NCI-H1092 treated with DMSO at 0.1 percent for 48 hours (cell line): ENCODE measurements at regions not wholly inside any gene's neighbourhood (a gene's known extent, or its start where the extent isn't known, plus 50 kb on each side); places are given as distances from the start of the nearest gene placed in this dataset.

Source experiments
- DNase-seq: peaks from one replicate; lab custom pipeline; 2025; lab: John Stamatoyannopoulos, UW

DNA sequence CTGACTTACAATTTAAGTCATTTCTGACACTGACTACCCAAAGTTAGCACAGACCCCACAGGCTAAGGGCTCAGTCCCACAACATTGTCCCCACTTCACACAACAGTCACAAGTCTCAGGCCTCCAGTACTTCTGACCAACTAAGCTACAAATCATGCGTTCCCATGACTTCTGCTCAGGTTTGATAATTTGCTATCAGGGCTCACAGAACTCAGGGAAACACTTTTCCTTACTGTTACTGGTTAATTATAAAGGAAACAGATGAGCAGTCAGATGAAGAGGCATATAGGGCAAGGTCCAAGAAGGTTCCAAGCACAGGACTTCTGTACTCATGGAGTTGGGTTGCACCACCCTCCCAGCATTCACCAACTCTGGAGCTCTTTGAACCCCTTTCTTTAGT is 151.2 kb upstream of the TNR start:
- DNase-seq, result no peak

DNA sequence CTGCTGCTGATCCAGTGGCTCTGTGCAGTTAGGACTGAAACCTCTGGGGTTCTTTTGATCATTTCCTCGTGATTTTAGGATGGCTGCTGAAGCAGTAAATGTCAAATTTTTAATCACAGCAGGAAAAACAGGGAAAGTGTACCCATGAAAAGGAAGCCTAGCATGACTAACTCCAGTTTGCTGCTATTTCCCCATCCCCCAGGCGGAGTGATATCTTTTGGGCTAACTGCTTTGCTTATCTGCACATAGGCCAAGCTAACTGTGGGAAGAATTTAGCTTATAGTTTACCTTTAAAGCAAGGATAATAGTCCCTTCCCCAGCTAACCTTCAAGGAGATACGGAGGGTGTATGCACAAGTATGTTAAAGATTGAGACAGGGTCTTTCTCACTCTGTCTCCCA is 149.8 kb upstream of the TNR start:
- no peak for DNase-seq

DNA sequence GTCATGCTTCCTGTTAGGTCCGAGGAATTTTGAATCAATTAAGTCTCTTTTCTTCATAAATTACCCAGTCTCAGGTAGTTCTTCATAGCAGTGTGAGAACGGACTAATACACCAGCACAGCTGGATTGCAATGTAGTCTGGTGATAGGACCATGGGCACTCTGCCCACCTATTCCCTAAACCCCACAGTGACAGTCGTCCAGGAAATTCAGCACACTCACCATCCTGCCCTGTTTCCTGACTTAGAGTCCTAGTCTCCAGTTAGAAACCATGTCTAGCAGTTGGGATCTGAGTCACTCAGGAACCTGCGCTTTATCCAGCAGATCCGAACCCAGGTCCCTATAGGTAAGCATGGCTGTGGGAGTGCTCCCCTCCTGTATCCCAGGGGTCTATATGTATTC is 149.3 kb upstream of the TNR start:
- DNase-seq, result no peak

DNA sequence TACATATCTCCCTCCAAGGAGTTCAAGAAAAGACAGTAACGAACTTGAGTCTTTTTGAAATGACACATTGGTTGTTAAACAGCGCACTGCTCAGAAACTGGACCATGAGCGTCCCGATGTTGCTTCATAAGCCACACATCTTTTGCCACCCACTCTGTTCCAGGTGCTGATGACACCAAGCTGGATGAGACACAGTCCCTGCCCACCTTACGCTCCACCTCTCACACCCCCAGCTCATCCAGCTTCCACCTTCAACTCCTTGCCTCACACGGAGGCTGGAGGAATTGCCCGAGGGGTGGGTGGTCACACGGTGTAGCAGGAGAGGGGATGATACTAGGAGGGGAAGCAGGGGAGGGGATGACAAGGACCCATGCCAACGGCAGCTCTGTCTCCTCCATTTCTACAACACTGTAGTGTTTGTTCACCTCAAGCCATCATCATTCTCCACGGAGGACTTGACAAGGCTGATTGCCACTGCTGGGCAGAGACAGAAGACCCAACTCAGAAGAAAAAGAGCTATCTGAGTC is 148.5 kb upstream of the TNR start:
- no peak for DNase-seq

DNA sequence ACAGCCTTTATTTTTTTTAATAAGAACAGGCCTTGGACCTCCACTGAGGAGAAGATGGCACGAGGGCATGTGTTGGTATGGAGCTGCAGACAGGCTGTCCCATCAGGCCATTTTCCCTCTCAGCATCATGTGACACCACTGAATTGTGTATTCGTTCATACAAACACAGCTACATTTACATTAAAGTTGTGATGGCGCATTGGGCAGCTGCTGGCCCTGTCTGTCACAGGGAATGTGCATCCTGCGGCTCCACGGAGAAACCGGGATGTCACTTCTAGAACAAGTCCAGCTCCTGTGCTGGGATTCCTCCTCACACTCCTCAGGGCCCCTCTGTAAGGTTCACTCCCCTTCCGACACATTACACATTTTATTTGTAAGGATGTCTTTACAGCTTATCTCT is 147.6 kb upstream of the TNR start:
- no peak for DNase-seq

DNA sequence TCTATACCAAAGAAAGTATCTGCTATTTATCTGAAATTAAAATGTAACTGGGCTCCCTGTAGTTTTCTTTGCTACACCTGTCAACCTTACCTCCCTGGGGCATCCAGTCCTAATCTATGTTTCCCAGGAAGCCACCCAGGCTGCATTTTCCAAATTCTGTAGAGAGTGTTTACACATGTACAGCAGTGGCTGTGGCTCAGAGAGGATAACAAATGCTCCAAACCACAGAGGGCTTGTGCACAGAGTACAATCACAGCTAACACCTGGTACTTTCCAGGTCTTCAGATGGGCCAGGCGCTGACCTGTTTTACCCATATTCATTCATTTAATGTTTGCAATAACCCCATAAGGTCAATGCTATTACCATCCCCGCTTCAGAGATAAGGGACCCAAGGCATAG is 146.5 kb upstream of the TNR start:
- DNase-seq, result no peak

DNA sequence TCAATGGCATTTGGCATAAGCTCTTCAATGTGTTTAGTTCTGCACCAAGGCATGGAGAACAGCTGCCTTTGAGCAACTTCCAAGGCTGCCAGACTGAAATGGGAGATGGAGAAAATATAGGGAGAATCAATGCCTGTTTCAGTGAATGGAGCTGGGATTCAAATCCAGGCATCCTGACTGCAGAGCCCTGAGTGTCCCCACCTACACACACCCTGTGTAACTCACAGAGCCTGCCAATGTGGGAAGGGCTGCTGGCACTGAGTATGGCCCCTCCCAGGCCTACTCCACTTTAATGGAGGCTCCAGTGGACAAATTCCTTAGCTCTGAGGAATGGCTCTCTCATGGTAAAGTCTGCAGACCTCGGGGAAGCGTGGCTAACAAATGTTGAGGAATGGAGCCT is 145.6 kb upstream of the TNR start:
- DNase-seq, result no peak

DNA sequence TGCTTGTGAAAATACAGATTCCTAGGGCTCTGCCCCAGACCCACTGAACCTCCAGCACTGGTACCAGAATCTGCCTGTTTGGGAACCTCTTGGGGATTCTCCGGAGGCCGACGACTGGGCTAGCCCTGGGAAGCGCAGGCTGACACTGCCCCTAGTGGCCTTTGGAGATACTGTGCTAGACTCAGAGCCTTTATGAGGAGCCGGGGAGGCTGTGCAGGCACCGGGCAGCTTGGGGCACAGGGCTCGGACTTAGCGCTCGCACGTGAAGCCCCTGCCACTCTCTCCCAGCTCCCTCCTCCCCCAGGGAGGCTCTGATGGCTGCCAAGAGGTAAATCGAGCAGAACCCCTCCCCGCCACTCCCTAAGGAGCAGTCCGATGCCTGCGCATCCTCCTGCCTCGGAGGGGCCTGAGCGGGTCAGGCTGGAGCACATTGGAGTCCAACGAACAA is 144.6 kb upstream of the TNR start:
- peak; percentile 82 for DNase-seq

DNA sequence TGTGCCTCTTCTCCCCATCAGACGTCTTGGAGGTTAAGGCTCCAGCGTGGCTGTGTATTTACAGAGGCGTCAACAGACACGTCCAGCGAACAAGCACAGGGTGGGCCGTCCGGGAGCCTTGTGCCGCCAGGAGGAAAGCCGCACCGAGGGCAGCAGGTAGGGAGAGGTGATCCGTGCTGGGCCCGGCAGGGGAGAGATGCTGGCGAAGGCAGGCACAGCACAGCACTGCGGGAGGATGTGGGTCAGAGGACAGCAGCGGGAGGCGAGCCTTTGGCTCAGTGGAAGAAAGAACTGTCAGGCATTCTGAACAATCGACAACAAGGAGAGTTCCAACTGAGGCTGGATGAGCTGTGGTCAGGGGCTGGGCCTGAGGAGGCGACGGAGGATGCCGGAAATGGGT is 144.1 kb upstream of the TNR start:
- DNase-seq, result no peak

DNA sequence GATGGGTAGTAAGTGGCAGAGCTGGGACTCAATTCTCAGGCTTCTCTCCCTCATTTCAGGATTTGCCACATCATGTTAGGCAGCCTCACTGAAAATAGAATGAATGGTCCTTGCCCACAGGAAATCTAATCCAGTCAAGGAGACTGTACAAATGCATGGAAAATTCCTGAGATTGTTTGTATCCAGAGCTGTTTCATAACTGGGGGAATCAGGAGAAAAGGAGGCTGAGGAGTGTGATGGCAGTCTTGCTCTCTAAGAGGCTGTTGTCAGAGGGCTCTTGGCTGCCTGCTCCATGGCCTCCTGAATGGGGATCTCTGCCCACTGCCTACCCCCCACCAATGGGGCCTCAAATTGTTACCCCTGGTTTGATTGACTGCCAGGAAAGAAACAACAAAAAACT is 141.9 kb upstream of the TNR start:
- no peak for DNase-seq

DNA sequence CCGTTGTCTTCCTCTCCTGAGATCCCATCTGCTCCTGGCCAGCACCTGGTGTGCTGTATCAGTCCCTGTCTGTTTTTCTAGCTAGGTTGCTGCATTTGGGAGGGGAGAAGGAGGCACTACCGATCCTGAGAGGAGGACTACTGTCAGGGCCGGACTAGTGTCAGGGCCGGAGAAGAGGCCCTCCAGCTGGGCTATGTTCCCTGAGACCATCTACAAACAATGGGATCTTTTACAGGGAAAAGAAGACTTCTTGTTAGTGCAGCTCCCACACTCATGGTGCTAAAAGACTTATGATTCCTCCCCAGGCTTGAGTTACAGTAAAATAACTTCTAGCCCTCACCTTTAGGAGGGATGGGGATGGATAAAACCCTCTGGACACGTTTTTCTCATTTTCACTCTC is 141.0 kb upstream of the TNR start:
- no peak for DNase-seq

DNA sequence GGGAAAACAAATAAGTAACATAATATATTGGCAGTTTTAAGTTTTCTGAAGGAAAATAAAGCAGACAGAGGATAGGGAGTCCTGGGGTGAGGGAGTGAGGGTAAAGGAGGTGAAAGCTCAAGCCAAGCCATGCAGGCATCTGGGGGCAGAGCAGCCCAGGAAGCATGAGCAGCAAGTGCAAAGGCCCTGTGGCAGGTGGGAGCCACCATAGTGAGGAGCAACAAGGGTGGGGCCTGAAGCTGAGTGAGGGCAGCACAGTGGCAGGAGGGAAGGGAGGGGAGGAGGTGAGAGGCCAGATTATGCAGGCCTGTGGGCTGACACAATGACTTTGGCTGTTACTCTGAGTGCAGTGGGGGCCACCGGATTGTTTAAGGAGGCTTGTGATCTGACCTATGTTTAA is 138.8 kb upstream of the TNR start:
- no peak for DNase-seq

DNA sequence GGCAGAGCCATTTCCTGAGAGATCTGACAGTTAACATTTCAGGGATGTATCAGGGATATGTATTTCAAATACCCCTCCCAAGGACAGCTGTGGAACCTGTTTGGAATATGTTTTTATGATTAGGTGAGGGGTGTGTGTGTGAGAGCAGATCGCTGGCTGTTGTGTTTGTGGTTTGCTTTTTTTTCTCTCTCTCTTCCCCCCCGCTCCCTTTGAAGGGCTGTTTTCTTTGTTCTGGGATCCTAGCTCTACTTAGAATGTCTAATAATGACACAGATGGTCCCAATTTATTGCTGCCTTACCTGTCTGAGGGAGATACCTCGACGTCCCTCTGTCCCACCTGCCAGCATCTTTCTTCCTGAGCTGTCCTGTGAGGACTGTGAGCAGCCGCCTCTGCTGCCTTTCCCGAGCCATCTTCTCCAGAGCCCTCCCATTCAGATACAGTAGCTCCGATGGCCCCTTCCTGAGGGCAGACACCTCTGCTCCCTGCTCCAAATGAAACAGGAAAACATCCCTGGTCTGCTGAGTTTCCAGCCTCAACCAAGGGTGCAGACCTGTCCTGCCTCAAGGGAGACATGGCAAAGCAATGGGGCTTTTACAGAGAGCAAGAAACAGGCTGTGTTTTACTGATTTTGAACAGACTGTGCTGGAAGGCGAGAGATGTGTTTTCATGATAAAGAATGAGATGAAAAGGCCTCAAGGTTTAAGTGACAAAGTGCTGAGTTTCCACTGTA is 138.0 kb upstream of the TNR start:
- no peak for DNase-seq

DNA sequence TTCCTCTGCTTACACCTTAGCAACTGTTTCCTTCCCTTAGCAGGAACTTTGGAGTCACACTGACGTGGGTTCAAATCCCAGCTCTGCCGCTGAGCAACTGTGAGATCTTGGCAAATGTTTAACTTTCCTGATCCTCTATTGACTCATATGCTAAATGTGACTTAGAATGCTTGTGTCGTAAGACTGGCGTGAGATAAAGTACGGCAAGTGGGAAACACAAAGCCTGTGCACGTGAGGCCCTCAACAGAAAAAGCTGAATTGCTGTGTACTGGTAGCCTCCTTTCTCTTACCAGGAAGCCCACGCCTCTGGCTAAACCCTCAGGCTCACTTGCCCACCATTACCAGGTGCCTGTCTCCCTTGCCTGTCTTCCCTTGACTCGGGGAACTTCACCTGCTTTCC is 135.4 kb upstream of the TNR start:
- no peak for DNase-seq

DNA sequence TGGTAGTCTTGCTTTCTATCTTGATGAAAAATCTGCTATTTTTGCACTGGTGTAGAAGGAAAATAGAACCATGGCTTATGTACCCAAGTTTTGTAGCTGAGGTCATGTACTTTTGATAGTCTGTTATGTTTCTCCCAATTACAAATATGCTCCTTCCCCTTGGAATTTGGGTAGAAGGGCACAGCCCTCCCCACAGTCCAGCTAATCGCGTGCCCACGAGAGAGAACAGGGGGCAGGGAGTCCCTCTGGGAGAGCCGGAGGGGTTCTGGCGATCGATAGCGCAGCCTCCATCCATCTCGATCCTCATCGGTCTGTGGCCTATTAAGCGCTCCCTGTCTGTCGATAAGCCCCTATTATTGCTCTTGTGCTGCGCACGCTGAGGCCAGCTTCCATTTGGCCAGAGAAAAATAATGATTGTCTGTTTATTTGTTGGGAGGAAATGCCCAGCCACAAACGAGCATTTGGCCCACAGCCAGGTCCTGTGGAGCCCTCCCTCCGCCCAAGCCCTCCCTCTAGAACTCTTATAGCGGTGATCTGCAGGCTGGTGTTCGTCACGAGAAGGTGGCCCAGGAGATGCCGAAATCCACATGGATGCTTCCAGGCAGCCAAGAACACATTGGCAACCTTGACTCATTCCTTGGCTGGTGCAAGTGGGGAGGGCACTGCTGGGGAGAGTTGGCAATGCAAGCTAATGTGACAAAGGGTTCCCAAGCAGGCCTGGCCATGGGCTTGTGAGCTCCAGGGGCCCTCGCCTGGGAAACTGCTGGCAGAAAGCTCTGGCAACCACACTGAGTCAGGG is 134.7 kb upstream of the TNR start:
- DNase-seq, result no peak

DNA sequence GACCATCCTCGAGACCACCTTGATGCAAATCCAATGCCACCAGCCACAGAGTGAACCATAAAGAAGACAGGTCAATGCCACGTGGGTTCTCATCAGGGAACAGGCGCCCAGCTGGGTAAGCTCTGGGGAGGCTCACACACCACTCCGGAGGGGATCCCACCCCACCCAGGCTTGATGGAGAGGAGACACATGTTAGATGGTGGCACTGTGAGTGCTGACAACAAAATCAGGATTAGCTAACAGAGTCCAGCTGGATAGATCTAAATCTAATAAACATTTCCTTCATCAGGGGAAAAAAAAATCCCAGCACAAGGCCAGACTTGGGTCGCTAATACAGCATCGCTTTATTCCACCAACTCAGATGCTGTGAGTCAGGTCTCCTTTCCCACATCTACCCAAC is 132.2 kb upstream of the TNR start:
- DNase-seq, result no peak

DNA sequence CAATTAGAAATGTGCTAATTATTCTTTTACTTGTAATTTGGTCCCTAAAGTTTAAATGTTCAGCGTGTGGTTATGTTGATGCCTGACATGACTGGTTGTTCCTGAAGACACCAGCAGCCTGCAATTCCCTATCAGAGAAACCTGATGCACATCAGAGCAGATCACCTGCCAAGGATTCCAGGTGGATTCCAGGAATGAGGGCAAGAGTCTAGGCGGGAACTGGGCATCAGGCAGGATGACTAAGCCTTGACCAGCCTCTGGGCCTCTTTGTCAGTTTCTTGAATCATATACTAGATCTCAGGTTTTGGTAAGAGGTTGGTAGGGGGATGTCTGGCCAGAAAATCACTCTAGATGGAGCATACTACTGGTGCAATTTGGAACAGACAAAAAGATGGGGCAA is 130.7 kb upstream of the TNR start:
- no peak for DNase-seq

DNA sequence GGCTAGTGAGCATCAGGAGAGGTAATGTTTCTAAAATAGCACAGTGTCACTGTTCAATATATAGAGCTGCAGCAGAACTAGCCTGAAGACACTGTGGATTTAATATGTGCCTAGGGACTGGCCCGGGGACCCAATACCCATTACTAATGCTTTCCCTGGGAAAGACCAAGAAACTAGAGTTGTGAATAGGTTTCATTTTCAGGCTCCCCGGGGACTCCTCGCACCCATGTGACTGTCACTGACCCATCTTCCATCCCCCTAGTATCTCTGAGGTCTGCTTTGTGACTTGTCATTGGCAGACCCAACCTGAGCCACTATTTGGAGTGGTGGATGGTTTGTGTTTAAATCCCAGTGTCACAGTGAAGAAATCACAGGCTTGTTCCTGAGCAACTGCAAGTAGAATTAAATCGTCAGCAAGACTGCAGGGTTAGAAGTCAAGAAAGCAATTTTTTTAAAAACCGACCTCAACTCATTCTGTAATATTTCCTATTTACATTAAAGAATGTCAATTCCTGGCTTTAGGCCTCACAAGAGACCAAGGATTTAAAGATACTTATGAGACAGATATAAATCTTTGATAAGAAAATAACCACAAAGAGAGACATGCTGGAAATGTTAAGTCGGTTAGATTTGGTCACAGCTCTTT is 130.0 kb upstream of the TNR start:
- DNase-seq, result no peak

DNA sequence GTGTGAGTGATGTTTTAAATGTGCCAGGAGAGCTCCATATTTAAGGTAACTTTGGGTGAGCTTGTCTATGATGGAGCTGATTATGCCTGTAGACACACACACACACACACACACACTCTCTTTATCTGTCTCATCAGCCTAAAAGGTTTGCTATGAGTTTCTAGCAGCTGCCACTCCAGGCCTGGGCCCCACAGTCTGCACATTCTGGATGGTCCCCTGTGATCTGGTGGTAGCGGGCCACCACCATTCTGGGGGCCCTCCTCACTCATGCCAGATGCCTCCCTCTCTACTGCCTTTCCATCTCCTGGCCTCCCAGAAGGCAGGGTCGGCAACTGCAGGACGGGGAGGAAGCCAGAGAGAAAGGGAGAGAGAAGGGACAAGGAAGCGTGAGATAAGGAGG is 129.2 kb upstream of the TNR start:
- no peak for DNase-seq

DNA sequence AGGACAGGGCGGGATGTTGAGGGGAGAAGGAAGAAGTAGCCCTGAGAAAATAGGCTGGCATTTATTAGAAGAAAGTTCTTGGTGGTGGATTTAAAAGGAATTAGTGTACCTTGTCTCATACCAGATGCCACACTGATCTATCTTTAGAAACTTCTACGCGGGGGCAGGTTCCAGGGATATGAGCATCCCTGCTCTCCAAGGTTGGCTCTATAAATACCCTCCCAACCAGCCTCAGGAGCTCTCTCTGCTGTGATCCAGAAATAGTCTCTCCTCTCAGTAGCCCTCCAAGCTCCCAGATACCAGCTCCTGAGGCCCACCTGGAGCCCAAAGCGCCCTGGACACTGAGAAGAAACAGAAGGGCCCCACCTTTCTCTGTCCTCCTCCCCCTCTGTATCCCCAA is 128.3 kb upstream of the TNR start:
- no peak for DNase-seq

DNA sequence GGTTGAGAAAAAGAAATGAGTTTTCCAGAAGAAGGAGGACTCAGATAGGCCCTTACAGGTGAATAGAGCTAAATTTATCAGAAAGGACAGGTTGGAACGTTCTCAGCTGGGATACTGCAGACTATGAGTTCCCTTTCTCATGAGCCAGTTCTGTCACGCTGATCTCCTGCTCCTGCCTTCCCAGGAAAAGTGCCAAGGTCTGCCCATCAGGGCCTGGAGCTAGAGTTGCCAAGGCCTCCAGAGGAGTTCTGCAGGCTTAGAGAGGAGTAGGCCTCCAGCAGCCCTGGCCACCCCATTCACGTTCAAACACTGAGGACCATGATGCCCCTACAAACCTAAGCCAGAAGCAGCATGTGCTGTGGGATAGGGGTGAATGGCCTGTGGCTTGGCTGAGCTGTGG is 126.8 kb upstream of the TNR start:
- DNase-seq, result no peak

DNA sequence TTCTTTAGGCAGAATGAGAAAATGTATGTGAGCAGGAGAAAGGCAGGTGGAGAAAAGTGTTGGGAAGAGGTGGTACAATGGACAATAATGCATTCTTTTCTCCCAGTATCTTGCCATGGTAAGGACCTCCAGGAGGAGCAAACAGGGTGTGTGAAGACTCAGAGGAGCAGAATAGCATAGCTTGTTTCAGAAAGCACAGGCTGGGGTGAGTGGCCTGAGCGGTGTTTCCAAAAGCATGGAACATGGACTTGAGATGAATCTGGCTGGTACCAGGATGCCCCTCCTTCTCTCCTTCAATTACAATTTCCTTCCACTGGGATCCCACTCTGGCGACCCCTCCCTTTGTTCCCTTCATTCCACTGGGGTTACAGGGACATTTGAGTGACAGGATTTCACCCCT is 123.4 kb upstream of the TNR start:
- DNase-seq, result no peak
